ENCODE measurements at regions not wholly inside any gene's neighbourhood (a gene's known extent, or its start where the extent isn't known, plus 50 kb on each side); places are given as distances from the start of the nearest gene placed in this dataset.

GRCh38 chr12:114986849-114987248, 302.9 kb upstream of the TBX3 start:
- Histone ChIP-seq H3K4me3 (ENCODE audit: low read length) (no peak overlapping the region), H3K27me3 (ENCODE audit: insufficient read depth, low read depth, low read length) (peaks cover 4% of the 10 kb centered on the region), H3K9me3 (ENCODE audit: low read length) (no peaks in the 10 kb centered on the region), H3K27ac (ENCODE audit: low read length) (no peak overlapping the region), H3K36me3 (ENCODE audit: insufficient read depth, low read length) (no peaks in the 10 kb centered on the region), H3F3A (ENCODE audit: insufficient read depth, low read length, poor library complexity, severe bottlenecking) (no peaks in the 10 kb centered on the region), H2AFZ (ENCODE audit: low read depth, low read length) (no peak overlapping the region), H3K9me2 (ENCODE audit: insufficient read depth, low read length) (no peaks in the 10 kb centered on the region), H3K79me2 (replicated peaks; ENCODE audit: insufficient read depth, low read length) (no peaks in the 10 kb centered on the region), H3K9ac (ENCODE audit: low read length) (no peak overlapping the region), H3K4me2 (ENCODE audit: low read length) (no peak overlapping the region), H4K20me1 (ENCODE audit: insufficient read depth) (no peaks in the 10 kb centered on the region)
- TF ChIP-seq TAF1 (IDR thresholded peaks at IDR 0.05; ENCODE audit: low read depth): no peak
- no peak for TF ChIP-seq EP300 (conservative IDR thresholded peaks at IDR 0.05; ENCODE audit: poor library complexity, severe bottlenecking)
- TF ChIP-seq CTCF (IDR thresholded peaks at IDR 0.05; ENCODE audit: poor library complexity, severe bottlenecking): no peak
- no peak for TF ChIP-seq EZH2 (IDR thresholded peaks at IDR 0.05; ENCODE audit: borderline replicate concordance, insufficient read depth, low read length, poor library complexity, severe bottlenecking)
- no peak for TF ChIP-seq REST (IDR thresholded peaks at IDR 0.05; ENCODE audit: borderline replicate concordance)
- TF ChIP-seq SMC3 (conservative IDR thresholded peaks at IDR 0.05; ENCODE audit: poor library complexity): no peak
- TF ChIP-seq POLR2AphosphoS5 (IDR thresholded peaks at IDR 0.05): no peak

- Histone ChIP-seq H3K27me3 (ENCODE audit: insufficient read depth, low read depth, low read length) (peaks cover 4% of the 10 kb centered on the region), H3K4me2 (ENCODE audit: low read length) (no peak overlapping the region), H3K79me2 (replicated peaks; ENCODE audit: insufficient read depth, low read length) (no peaks in the 10 kb centered on the region), H3F3A (ENCODE audit: insufficient read depth, low read length, poor library complexity, severe bottlenecking) (no peaks in the 10 kb centered on the region), H3K9ac (ENCODE audit: low read length) (no peak overlapping the region), H3K9me3 (ENCODE audit: low read length) (no peaks in the 10 kb centered on the region), H3K27ac (ENCODE audit: low read length) (no peak overlapping the region), H4K20me1 (ENCODE audit: insufficient read depth) (no peaks in the 10 kb centered on the region), H3K36me3 (ENCODE audit: insufficient read depth, low read length) (no peaks in the 10 kb centered on the region), H2AFZ (ENCODE audit: low read depth, low read length) (no peak overlapping the region), H3K9me2 (ENCODE audit: insufficient read depth, low read length) (no peaks in the 10 kb centered on the region), H3K4me3 (ENCODE audit: low read length) (no peak overlapping the region)
- no peak for TF ChIP-seq RAD21 (conservative IDR thresholded peaks at IDR 0.05)
- TF ChIP-seq MXI1 (conservative IDR thresholded peaks at IDR 0.05; ENCODE audit: poor library complexity, severe bottlenecking): no peak
- no peak for TF ChIP-seq EZH2 (IDR thresholded peaks at IDR 0.05; ENCODE audit: borderline replicate concordance, insufficient read depth, low read length, poor library complexity, severe bottlenecking)
- no peak for TF ChIP-seq SMC3 (conservative IDR thresholded peaks at IDR 0.05; ENCODE audit: poor library complexity)
- no peak for TF ChIP-seq TAF1 (IDR thresholded peaks at IDR 0.05; ENCODE audit: low read depth)
- TF ChIP-seq EP300 (conservative IDR thresholded peaks at IDR 0.05; ENCODE audit: poor library complexity, severe bottlenecking): no peak
Measured at GRCh38 chr12:114986178-114986714, 302.3 kb upstream of the TBX3 start.
